ENCODE measurements at regions not wholly inside any gene's neighbourhood (a gene's known extent, or its start where the extent isn't known, plus 50 kb on each side); places are given as distances from the start of the nearest gene placed in this dataset.

- Histone ChIP-seq H3K4me3 (no peak overlapping the region), H3K4me1 (no peaks in the 10 kb centered on the region), H3K27ac (no peak overlapping the region), H3K36me3 (no peaks in the 10 kb centered on the region), H3K9me3 (no peaks in the 10 kb centered on the region), H3K27me3 (no peaks in the 10 kb centered on the region)
- no peak for TF ChIP-seq POLR2A (IDR thresholded peaks at IDR 0.05)
- TF ChIP-seq, protein P1, sequence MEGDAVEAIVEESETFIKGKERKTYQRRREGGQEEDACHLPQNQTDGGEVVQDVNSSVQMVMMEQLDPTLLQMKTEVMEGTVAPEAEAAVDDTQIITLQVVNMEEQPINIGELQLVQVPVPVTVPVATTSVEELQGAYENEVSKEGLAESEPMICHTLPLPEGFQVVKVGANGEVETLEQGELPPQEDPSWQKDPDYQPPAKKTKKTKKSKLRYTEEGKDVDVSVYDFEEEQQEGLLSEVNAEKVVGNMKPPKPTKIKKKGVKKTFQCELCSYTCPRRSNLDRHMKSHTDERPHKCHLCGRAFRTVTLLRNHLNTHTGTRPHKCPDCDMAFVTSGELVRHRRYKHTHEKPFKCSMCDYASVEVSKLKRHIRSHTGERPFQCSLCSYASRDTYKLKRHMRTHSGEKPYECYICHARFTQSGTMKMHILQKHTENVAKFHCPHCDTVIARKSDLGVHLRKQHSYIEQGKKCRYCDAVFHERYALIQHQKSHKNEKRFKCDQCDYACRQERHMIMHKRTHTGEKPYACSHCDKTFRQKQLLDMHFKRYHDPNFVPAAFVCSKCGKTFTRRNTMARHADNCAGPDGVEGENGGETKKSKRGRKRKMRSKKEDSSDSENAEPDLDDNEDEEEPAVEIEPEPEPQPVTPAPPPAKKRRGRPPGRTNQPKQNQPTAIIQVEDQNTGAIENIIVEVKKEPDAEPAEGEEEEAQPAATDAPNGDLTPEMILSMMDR (IDR thresholded peaks at IDR 0.05), result no peak
- 56% methylated on average over 2 of the region's 2 CpGs for WGBS (ENCODE audit: insufficient coverage, low coverage, low lambda C conversion rate, missing lambda C conversion rate)
- ATAC-seq (no peak), DNase-seq (no peak)
- intact Hi-C loops (cut with DNase I), result no loop called here
These were observed 297.3 kb upstream of the CASK start for GRCh38 chrX:42220666-42221065.

DNA sequence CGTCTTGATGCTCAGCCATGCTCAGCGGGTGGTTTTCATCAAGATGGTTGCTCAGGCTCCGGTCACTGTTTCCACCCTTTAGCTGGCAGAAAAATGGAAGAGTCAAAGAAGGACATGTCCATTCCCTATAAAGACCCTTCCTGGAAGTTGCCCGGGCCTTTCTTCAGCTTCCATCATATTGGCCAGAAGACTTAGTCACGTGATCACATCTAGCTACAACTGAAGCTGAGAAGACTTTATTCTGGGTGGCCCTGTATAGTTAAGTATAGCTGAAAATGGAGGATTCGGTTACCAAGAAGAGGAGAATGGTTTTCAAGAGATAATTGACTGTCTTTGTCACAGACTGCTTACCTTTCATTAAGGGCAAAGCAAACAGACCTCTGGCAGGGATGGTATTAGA, 296.7 kb upstream of the CASK start:
- Histone ChIP-seq H3K27me3 (no peaks in the 10 kb centered on the region), H3K4me1 (no peaks in the 10 kb centered on the region), H3K9me3 (no peaks in the 10 kb centered on the region), H3K36me3 (no peaks in the 10 kb centered on the region), H3K4me3 (no peak overlapping the region), H3K27ac (no peak overlapping the region)
- intact Hi-C loops (cut with DNase I), result no loop called here
- no peak for ATAC-seq
- TF ChIP-seq POLR2A (IDR thresholded peaks at IDR 0.05), result no peak
- TF ChIP-seq, protein P1 (IDR thresholded peaks at IDR 0.05), result no peak
- 78% methylated on average over 6 of the region's 6 CpGs for WGBS (ENCODE audit: insufficient coverage, low coverage, low lambda C conversion rate, missing lambda C conversion rate)
- DNase-seq, result no peak

DNA sequence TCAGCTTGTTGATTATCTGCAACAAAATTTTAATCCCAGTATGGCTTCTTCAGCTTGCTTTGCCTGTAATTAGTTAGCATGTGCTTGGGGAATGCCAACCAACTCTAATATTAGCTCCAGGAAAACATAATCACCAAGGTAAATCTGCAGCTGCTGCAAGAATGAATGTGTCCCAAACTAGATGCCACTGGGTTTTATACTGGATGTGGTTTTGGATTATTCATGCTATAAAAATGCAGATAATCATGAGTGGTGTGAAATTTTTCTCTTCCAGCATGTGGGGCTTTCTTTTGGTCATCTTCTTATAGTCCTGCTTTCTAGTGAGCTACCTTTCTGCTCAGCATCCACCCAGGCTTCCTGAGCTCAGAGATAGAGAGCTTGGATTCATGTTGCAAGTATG, 295.9 kb upstream of the CASK start:
- DNase-seq (no peak), ATAC-seq (no peak)
- intact Hi-C loops (cut with DNase I), result no loop called here
- no peaks in the 10 kb centered on the region for H3K36me3 ChIP-seq
- no peak overlapping the region for H3K27ac ChIP-seq
- no peak overlapping the region for H3K4me3 ChIP-seq
- H3K4me1 ChIP-seq, result no peaks in the 10 kb centered on the region
- no peaks in the 10 kb centered on the region for H3K27me3 ChIP-seq
- H3K9me3 ChIP-seq, result no peaks in the 10 kb centered on the region
- TF ChIP-seq POLR2A (IDR thresholded peaks at IDR 0.05), result no peak
- TF ChIP-seq, protein P1 (IDR thresholded peaks at IDR 0.05), result no peak

DNA sequence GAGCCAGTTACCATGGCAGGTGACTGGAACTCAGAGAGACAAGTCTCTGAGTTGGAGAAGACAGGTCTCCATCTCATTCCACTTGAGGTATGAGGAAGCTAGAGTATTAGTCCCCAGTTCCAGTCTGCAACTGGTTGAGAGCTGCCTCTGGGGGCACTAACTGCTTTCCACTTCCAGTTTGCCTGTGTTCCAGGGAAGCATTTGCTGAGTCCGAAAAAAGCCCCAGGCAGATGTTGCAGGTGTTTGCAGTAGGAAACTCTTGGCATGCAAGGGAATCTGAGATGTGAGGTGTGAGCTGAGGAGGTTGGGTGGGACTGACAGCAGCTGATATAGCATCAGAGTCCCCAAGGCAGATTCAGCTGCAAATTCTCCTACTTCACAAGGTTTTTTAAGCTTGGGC, 272.2 kb upstream of the CASK start:
- intact Hi-C loops (cut with DNase I), result no loop called here
- Histone ChIP-seq H3K27ac (no peak overlapping the region), H3K27me3 (no peaks in the 10 kb centered on the region), H3K4me1 (no peaks in the 10 kb centered on the region), H3K4me3 (no peak overlapping the region), H3K36me3 (no peaks in the 10 kb centered on the region), H3K9me3 (no peaks in the 10 kb centered on the region)
- no peak for DNase-seq
- WGBS (ENCODE audit: insufficient coverage, low coverage, low lambda C conversion rate, missing lambda C conversion rate), result no CpG with 5 or more reads among the region's 1 CpG
- TF ChIP-seq, protein P1 (IDR thresholded peaks at IDR 0.05), result no peak
- no peak for TF ChIP-seq POLR2A (IDR thresholded peaks at IDR 0.05)
- no peak for ATAC-seq

DNA sequence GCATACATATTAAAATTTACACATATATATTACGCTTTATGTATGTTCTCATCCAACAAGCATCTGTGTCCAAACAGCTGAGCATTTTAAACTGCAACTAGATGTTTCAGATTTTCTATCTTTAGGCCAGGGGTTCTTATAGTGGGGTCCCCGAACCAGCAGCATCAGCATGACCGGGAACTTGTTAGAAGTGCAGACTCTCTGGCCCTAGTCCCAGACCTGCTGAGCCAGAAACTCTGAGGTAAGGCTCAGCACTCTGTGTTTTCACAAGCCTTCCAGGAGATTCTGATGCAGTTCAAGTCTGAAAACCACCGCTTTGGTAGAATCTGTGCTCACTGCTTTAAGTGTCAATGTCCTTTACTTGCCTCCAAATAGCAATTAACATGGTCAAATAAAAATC, 266.2 kb upstream of the CASK start:
- WGBS (ENCODE audit: insufficient coverage, low coverage, low lambda C conversion rate, missing lambda C conversion rate), result 75% methylated on average over 2 of the region's 4 CpGs
- no peaks in the 10 kb centered on the region for H3K4me1 ChIP-seq
- H3K27ac ChIP-seq, result no peak overlapping the region
- H3K36me3 ChIP-seq, result no peaks in the 10 kb centered on the region
- ATAC-seq, result no peak
- no peak for DNase-seq
- no peak overlapping the region for H3K4me3 ChIP-seq
- no peaks in the 10 kb centered on the region for H3K27me3 ChIP-seq
- no peaks in the 10 kb centered on the region for H3K9me3 ChIP-seq
- intact Hi-C loops (cut with DNase I), result no loop called here
- TF ChIP-seq, protein P1 (IDR thresholded peaks at IDR 0.05), result no peak
- TF ChIP-seq POLR2A (IDR thresholded peaks at IDR 0.05), result no peak
